Esophagus muscularis mucosa (tissue), 4 donors: ENCODE measurements at regions not wholly inside any gene's neighbourhood (a gene's known extent, or its start where the extent isn't known, plus 50 kb on each side); places are given as distances from the start of the nearest gene placed in this dataset.

Experiments used
- DNase-seq: peaks from one replicate; pipeline ENCODE4 v3.0.0-alpha.2; 2017; ENCODE audit errors: extremely low spot score
- H3K27ac ChIP-seq, 4 donors: fragments of 200-600 bp; sonication (generic); replicated peaks in 1 of 4; 1 replicate in 3 of 4; 2 replicates in 1 of 4; pipeline ENCODE4 v1.5.1; 2016 to 2019; ENCODE audit warnings: mild to moderate bottlenecking in 1 of 4
- H3K27me3 ChIP-seq, 4 donors: fragments of 200-600 bp; sonication (generic); one replicate each; pipeline versions ENCODE4 v1.5.1 to v1.6.0; 2016 to 2019
- H3K36me3 ChIP-seq, 4 donors: fragments of 200-600 bp; sonication (generic); one replicate each; pipeline ENCODE4 v1.5.1; 2016 to 2019
- H3K4me1 ChIP-seq, 4 donors: fragments of 200-600 bp; sonication (generic); one replicate each; pipeline ENCODE4 v1.5.1; 2016 to 2019
- H3K4me3 ChIP-seq, 4 donors: fragments of 200-600 bp; sonication (generic); 1 replicate in 2 of 4; 2 replicates in 2 of 4; pipeline ENCODE4 v1.5.1; 2016 to 2019; ENCODE audit warnings: mild to moderate bottlenecking in 4 of 4, moderate library complexity in 1 of 4
- H3K9me3 ChIP-seq, 4 donors: fragments of 200-600 bp; sonication (generic); 1 replicate in 3 of 4; 2 replicates in 1 of 4; pipeline ENCODE4 v1.5.1; 2016 to 2019
- EP300 ChIP-seq: sonication (generic); formaldehyde crosslinking; IDR thresholded peaks from one replicate; pipeline ENCODE4 v1.6.1; 2017; ENCODE audit warnings: antibody characterized with exemption
- POLR2A ChIP-seq: fragments of 450-650 bp; IDR thresholded peaks from one replicate; pipeline ENCODE4 v1.6.1; 2017; ENCODE audit warnings: antibody characterized with exemption, moderate library complexity, mild to moderate bottlenecking, low read depth
- POLR2AphosphoS5 ChIP-seq, 2 donors: sonication (generic); formaldehyde crosslinking; IDR thresholded peaks; one replicate each; pipeline ENCODE4 v1.6.1; 2017; ENCODE audit warnings: antibody characterized with exemption in 2 of 2
- WGBS: methylation state at CpG from one replicate; pipeline ENCODE4 v1.1.5; 2018; 5-methylcytosine and 5-hydroxymethylcytosine counted together
- intact Hi-C: fragments of 100-400 bp; cut with DNase I; formaldehyde crosslinking; loops from one replicate; pipeline ENCODE4 v1.15.1; 2023
- TF ChIP-seq, protein P1 (sequence below), 3 experiments: fragments of 200-600 bp in 2 of 3; fragments of 450-650 bp in 1 of 3; sonication (generic) in 2 of 3; IDR thresholded peaks; one replicate each; pipeline ENCODE4 v1.5.1; 2017 to 2019; ENCODE audit warnings: antibody characterized with exemption in 3 of 3, mild to moderate bottlenecking in 2 of 3, moderate library complexity in 1 of 3

DNA sequence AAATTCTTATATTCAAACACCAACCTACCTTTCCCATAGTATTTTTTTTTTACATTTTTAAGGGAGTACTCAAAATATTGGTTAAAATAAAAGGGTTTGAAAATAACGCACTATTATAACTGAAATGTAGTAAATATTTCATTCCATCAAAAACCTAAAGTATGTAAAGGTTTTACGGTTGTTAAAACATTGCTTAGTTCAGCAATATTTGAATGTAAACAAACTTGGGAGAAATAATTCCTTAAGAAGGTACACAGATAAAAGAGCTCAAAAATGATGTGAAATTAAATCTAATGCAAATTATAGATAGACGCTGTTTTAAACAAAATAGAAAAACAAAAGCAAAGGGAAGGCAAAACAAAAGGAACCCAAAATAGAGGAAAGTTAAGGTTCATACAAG is 1476.9 kb downstream of the PCDH18 start:
- DNase-seq = no peak
- 91% methylated on average over 3 of the region's 3 CpGs for WGBS

DNA sequence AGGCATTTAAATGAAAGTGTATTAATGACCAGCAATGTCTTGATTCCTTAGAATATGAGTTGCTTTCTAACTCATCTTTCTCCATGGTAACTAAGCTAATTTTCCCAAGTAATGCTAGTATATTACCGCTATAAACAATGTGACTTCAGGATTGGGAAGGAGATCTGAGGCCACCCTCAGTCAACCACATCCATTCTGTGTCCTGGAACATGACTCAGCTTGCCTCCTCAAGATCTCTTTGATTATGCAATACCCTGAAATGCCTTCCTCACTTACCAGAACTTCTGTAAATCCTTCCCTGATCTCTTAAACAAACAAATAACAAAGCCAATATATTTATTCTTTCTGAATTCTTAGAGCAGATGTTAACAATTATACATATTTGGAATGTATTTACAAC is 1495.5 kb downstream of the PCDH18 start:
- intact Hi-C loops = no loop called here
- H3K9me3 ChIP-seq = no peaks in the 10 kb centered on the region
- H3K36me3 ChIP-seq = no peaks in the 10 kb centered on the region
- H3K4me3 ChIP-seq = no peak overlapping the region
- WGBS = 95% methylated on average over 1 of the region's 1 CpG
- no peak overlapping the region for H3K27ac ChIP-seq
- TF ChIP-seq EP300 (no peak), POLR2AphosphoS5 (IDR thresholded peaks at IDR 0.05) (no peak), POLR2A (no peak)
- TF ChIP-seq, protein P1, sequence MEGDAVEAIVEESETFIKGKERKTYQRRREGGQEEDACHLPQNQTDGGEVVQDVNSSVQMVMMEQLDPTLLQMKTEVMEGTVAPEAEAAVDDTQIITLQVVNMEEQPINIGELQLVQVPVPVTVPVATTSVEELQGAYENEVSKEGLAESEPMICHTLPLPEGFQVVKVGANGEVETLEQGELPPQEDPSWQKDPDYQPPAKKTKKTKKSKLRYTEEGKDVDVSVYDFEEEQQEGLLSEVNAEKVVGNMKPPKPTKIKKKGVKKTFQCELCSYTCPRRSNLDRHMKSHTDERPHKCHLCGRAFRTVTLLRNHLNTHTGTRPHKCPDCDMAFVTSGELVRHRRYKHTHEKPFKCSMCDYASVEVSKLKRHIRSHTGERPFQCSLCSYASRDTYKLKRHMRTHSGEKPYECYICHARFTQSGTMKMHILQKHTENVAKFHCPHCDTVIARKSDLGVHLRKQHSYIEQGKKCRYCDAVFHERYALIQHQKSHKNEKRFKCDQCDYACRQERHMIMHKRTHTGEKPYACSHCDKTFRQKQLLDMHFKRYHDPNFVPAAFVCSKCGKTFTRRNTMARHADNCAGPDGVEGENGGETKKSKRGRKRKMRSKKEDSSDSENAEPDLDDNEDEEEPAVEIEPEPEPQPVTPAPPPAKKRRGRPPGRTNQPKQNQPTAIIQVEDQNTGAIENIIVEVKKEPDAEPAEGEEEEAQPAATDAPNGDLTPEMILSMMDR (IDR thresholded peaks at IDR 0.05) = no peak
- DNase-seq = no peak
- no peaks in the 10 kb centered on the region for H3K4me1 ChIP-seq
- H3K27me3 ChIP-seq = no peaks in the 10 kb centered on the region

More for the DNA sequence above, 1476.9 kb downstream of the PCDH18 start:
- intact Hi-C loops = no loop called here
- H3K4me3 ChIP-seq = no peak overlapping the region
- no peak for TF ChIP-seq POLR2A
- TF ChIP-seq POLR2AphosphoS5 (IDR thresholded peaks at IDR 0.05) = no peak
- TF ChIP-seq EP300 = no peak
- TF ChIP-seq, protein P1 (IDR thresholded peaks at IDR 0.05) = no peak
- H3K36me3 ChIP-seq = no peaks in the 10 kb centered on the region
- no peaks in the 10 kb centered on the region for H3K4me1 ChIP-seq
- H3K27me3 ChIP-seq = no peaks in the 10 kb centered on the region
- H3K9me3 ChIP-seq = no peaks in the 10 kb centered on the region
- H3K27ac ChIP-seq = no peak overlapping the region

DNA sequence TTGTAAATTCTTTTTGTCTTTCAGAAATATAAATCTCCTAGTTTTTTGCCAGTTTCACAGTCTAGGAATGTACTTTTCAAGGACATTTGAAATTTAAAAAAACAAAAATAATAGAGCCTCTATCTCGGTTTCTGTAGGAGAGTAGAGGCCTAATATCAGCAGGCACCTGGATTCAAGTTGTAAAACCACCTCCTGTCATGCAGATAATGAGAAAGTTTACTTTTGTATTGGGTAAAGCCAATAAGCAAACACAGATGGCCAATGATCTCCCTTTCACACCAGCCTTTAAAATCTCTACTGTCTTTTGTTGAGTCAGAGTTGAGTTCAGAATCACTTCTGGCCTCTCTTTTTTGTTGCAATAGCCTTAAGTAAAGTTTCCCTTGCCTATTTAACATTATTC is 1499.9 kb downstream of the PCDH18 start:
- peaks cover 0 to 8% (median 0%) of the 10 kb centered on the region in 4 donors for H3K9me3 ChIP-seq
- no peaks in the 10 kb centered on the region for H3K4me1 ChIP-seq
- no peak for DNase-seq
- no peaks in the 10 kb centered on the region for H3K27me3 ChIP-seq
- no peak overlapping the region for H3K4me3 ChIP-seq
- no peak overlapping the region for H3K27ac ChIP-seq
- 71% methylated on average over 1 of the region's 1 CpG for WGBS
- no peak for TF ChIP-seq POLR2AphosphoS5 (IDR thresholded peaks at IDR 0.05)
- TF ChIP-seq, protein P1 (IDR thresholded peaks at IDR 0.05) = no peak
- no peak for TF ChIP-seq EP300
- no peak for TF ChIP-seq POLR2A
- no peaks in the 10 kb centered on the region for H3K36me3 ChIP-seq
- intact Hi-C loops = no loop called here

DNA sequence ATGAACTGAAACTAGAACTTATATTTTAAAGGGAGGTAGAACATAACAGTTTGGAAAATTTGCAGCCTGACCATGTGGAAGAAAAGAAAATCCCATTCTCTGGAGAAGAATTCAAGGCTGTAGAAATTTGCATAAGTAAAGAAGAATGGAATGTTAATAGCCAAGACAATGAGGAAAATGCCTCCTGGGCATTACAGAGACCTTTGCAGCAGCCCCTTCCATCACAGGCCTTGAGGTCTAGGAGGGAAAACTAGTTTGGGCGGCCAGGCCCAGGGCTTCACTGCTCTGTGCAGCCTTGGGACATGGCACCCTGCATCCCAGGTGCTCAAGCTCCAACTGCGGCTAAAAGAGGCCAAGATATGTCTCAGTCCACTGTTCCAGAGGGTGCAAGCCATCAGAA is 1506.8 kb downstream of the PCDH18 start:
- no peak overlapping the region for H3K27ac ChIP-seq
- H3K4me3 ChIP-seq = no peak overlapping the region
- H3K27me3 ChIP-seq = no peaks in the 10 kb centered on the region
- intact Hi-C loops = no loop called here
- no peak for DNase-seq
- 39% methylated on average over 2 of the region's 2 CpGs for WGBS
- H3K36me3 ChIP-seq = no peaks in the 10 kb centered on the region
- TF ChIP-seq EP300 = no peak
- TF ChIP-seq, protein P1 (IDR thresholded peaks at IDR 0.05) = no peak
- TF ChIP-seq POLR2A = no peak
- TF ChIP-seq POLR2AphosphoS5 (IDR thresholded peaks at IDR 0.05) = no peak
- no peaks in the 10 kb centered on the region for H3K4me1 ChIP-seq
- H3K9me3 ChIP-seq = peaks cover 0 to 8% (median 0%) of the 10 kb centered on the region in 4 donors

DNA sequence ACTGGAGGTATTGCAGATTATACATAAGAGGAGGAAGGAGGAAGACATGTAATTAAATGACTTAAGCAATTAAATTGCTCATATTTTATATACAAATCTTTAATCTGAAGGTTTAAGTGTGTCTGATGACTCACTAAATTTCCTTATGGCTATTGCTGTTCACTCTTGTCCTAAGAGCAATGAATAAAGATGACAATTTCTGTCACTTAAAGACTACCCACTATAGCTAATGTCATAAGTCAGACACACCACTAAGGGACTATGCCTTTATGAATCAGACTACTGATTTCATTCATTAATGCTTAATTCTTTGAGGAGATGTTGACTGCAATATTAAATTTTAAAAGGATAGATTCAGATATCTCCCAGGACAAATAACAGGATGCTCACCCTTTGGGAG is 1514.7 kb downstream of the PCDH18 start:
- H3K4me1 ChIP-seq = no peaks in the 10 kb centered on the region

More for the DNA sequence above, 1514.7 kb downstream of the PCDH18 start:
- intact Hi-C loops = no loop called here
- TF ChIP-seq POLR2A (no peak), EP300 (no peak), POLR2AphosphoS5 (IDR thresholded peaks at IDR 0.05) (no peak)
- TF ChIP-seq, protein P1 (IDR thresholded peaks at IDR 0.05) = no peak
- no peak for DNase-seq
- Histone ChIP-seq H3K27me3 (no peaks in the 10 kb centered on the region), H3K4me3 (no peak overlapping the region), H3K36me3 (no peaks in the 10 kb centered on the region), H3K27ac (no peak overlapping the region), H3K9me3 (no peaks in the 10 kb centered on the region)
